HEK293T (cell line): ENCODE measurements at regions not wholly inside any gene's neighbourhood (a gene's known extent, or its start where the extent isn't known, plus 50 kb on each side); places are given as distances from the start of the nearest gene placed in this dataset.

Experiments used
- BHLHE40 ChIP-seq: fragments of 450-650 bp; IDR thresholded peaks from 2 replicates; pipeline ENCODE4 v1.6.1; 2016; ENCODE audit warnings: mild to moderate bottlenecking, moderate library complexity, borderline replicate concordance
- ELF4 ChIP-seq: fragments of 450-650 bp; IDR thresholded peaks from 2 replicates; pipeline ENCODE4 v1.6.1; 2017; ENCODE audit warnings: antibody characterized with exemption
- FOXK2 ChIP-seq: fragments of 450-650 bp; IDR thresholded peaks from 2 replicates; pipeline ENCODE4 v1.6.1; 2016; ENCODE audit warnings: mild to moderate bottlenecking
- FOXM1 ChIP-seq: fragments of 450-650 bp; IDR thresholded peaks from 2 replicates; pipeline ENCODE4 v1.6.1; 2017; ENCODE audit warnings: mild to moderate bottlenecking, borderline replicate concordance
- SP1 ChIP-seq: fragments of 450-650 bp; IDR thresholded peaks from 2 replicates; pipeline ENCODE4 v1.6.1; 2017
- SUZ12 ChIP-seq: fragments of 450-650 bp; IDR thresholded peaks from 2 replicates; pipeline ENCODE4 v1.6.1; 2016; ENCODE audit warnings: mild to moderate bottlenecking
- ZNF384 ChIP-seq: fragments of 450-650 bp; IDR thresholded peaks from 2 replicates; pipeline ENCODE4 v1.6.1; 2016

- TF ChIP-seq SUZ12: no peak
- TF ChIP-seq FOXM1: no peak
- TF ChIP-seq ZNF384: no peak
- TF ChIP-seq SP1: no peak
- no peak for TF ChIP-seq FOXK2
- TF ChIP-seq BHLHE40: no peak
- no peak for TF ChIP-seq ELF4
Observed at GRCh38 chr11:116272181-116272789, 500.5 kb downstream of the BUD13 start.
